Astrocyte of the cerebellum (primary cell): ENCODE measurements at regions not wholly inside any gene's neighbourhood (a gene's known extent, or its start where the extent isn't known, plus 50 kb on each side); places are given as distances from the start of the nearest gene placed in this dataset.

Experiments
- DNase-seq: peaks from one replicate; pipeline ENCODE4 v3.0.0-alpha.2; 2011; ENCODE audit warnings: low read depth
- H3K4me3 ChIP-seq: 2 replicates; pipeline ENCODE4 v1.5.1; 2011; ENCODE audit warnings: mild to moderate bottlenecking, low read depth, low read length, moderate library complexity
- CTCF ChIP-seq: IDR thresholded peaks from 2 replicates; pipeline ENCODE4 v1.5.1; 2012; ENCODE audit warnings: low read length, low read depth, moderate library complexity, mild to moderate bottlenecking; ENCODE audit errors: missing control alignments
- in situ Hi-C: cut with HindIII; loops from 2 replicates; pipeline ENCODE4 v1.10.0; 2017; ENCODE audit warnings: low sequenced_read_pairs

- no peak overlapping the region for H3K4me3 ChIP-seq
- in situ Hi-C loops = no loop called here
- no peak for TF ChIP-seq CTCF
- no peak for DNase-seq
Measured at GRCh38 chr10:125423569-125423968, 259.4 kb downstream of the TEX36 start.

GRCh38 chr10:125419831-125420230 is 259.5 kb upstream of the CTBP2 start:
- in situ Hi-C loops = no loop called here
- H3K4me3 ChIP-seq = no peak overlapping the region
- DNase-seq = no peak
- no peak for TF ChIP-seq CTCF

GRCh38 chr10:125419146-125419545 is 258.8 kb upstream of the CTBP2 start:
- no peak for TF ChIP-seq CTCF
- H3K4me3 ChIP-seq = no peak overlapping the region
- in situ Hi-C loops = no loop called here
- DNase-seq = no peak

GRCh38 chr10:125417605-125418004 is 257.2 kb upstream of the CTBP2 start:
- no peak for DNase-seq
- in situ Hi-C loops = no loop called here
- no peak for TF ChIP-seq CTCF
- H3K4me3 ChIP-seq = no peak overlapping the region

GRCh38 chr10:125415964-125416363 is 255.6 kb upstream of the CTBP2 start:
- no peak overlapping the region for H3K4me3 ChIP-seq
- TF ChIP-seq CTCF = no peak
- in situ Hi-C loops = no loop called here
- DNase-seq = no peak

DNA sequence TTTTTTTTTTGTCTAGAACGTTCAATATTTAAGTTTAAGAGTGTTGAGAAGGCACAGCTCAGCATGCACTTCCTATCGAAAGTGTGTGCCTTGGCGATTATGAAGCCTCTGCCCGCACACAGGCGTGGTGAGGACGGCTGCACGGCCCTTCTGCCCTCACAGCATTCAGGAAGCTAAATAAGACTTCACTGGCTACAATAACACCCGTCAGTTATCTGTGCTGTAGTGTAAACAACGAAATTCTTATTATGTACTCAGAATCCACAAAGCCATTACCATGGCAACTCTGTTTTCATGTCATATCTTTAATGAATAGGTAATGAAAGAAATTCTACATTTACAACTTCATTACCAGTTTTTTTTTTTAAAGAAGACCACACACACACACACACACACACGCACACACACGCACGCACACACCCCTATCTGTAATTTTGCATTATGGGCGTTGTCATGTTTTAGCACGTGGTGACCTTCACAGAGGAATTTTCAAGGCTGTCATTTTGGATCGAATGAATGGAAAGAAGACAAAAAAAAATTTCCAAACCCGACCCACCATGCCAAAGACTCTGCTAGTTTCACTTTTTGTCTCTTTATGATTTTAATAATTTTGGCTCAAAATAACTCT is 254.8 kb upstream of the CTBP2 start:
- H3K4me3 ChIP-seq = no peak overlapping the region
- in situ Hi-C loops = no loop called here
- no peak for TF ChIP-seq CTCF
- DNase-seq = no peak
